Loucy (cell line): ENCODE measurements at regions not wholly inside any gene's neighbourhood (a gene's known extent, or its start where the extent isn't known, plus 50 kb on each side); places are given as distances from the start of the nearest gene placed in this dataset.

Experiments
- H2AFZ ChIP-seq: fragments of 200-600 bp; sonication (generic); 2 replicates; pipeline ENCODE4 v1.6.0; 2016; ENCODE audit warnings: antibody characterized with exemption, mild to moderate bottlenecking, low read length, moderate library complexity
- H3F3A ChIP-seq: fragments of 200-600 bp; 2 replicates; pipeline ENCODE4 v1.6.0; 2016; ENCODE audit warnings: antibody characterized with exemption, low read depth, mild to moderate bottlenecking
- H3K27me3 ChIP-seq: fragments of 200-600 bp; sonication (generic); 2 replicates; pipeline ENCODE4 v1.6.1; 2014; ENCODE audit warnings: low read length, mild to moderate bottlenecking; ENCODE audit not compliant: insufficient read depth, poor library complexity, severe bottlenecking
- H3K36me3 ChIP-seq: fragments of 200-600 bp; sonication (generic); 2 replicates; pipeline ENCODE4 v1.6.1; 2016; ENCODE audit warnings: low read length; ENCODE audit not compliant: insufficient read depth
- H3K4me1 ChIP-seq: fragments of 200-600 bp; sonication (generic); 2 replicates; pipeline ENCODE4 v1.5.1; 2014; ENCODE audit warnings: low read length, mild to moderate bottlenecking; ENCODE audit not compliant: insufficient read depth, poor library complexity, severe bottlenecking
- H3K4me2 ChIP-seq: fragments of 200-600 bp; sonication (generic); 2 replicates; pipeline ENCODE4 v1.6.0; 2014; ENCODE audit warnings: antibody characterized with exemption, low read length, low read depth, mild to moderate bottlenecking; ENCODE audit not compliant: poor library complexity, severe bottlenecking
- H3K4me3 ChIP-seq: fragments of 200-600 bp; sonication (generic); 2 replicates; pipeline ENCODE4 v1.5.1; 2014; ENCODE audit warnings: low read length, mild to moderate bottlenecking, mixed read lengths; ENCODE audit not compliant: poor library complexity, severe bottlenecking
- H3K79me2 ChIP-seq: fragments of 200-600 bp; sonication (generic); 2 replicates; pipeline ENCODE4 v1.6.1; 2014; ENCODE audit warnings: low read length; ENCODE audit not compliant: insufficient read depth
- H3K9ac ChIP-seq: fragments of 200-600 bp; sonication (generic); 2 replicates; pipeline ENCODE4 v1.6.0; 2014; ENCODE audit warnings: mild to moderate bottlenecking, low read depth, low read length, moderate library complexity; ENCODE audit not compliant: poor library complexity, severe bottlenecking
- H3K9me2 ChIP-seq: fragments of 200-600 bp; sonication (generic); replicated peaks from 2 replicates; pipeline ENCODE4 v1.6.1; 2016; ENCODE audit warnings: low read depth, low read length, mixed read lengths
- H3K9me3 ChIP-seq: fragments of 200-600 bp; sonication (generic); 2 replicates; pipeline ENCODE4 v1.6.1; 2014; ENCODE audit warnings: mild to moderate bottlenecking, antibody characterized with exemption, low read length, low read depth; ENCODE audit not compliant: insufficient read depth
- H4K20me1 ChIP-seq: fragments of 200-600 bp; sonication (generic); 2 replicates; pipeline ENCODE4 v1.6.0; 2014; ENCODE audit warnings: antibody characterized with exemption, low read length, mild to moderate bottlenecking; ENCODE audit not compliant: insufficient read depth, poor library complexity, severe bottlenecking
- EZH2phosphoT487 ChIP-seq: fragments of 200-600 bp; IDR thresholded peaks from 2 replicates; pipeline ENCODE4 v1.6.1; 2018; ENCODE audit warnings: antibody characterized with exemption, mild to moderate bottlenecking, moderate library complexity, borderline replicate concordance
- TF ChIP-seq, protein P1 (sequence below): fragments of 200-600 bp; sonication (generic); conservative IDR thresholded peaks from 2 replicates; pipeline ENCODE4 v1.5.1; 2014; ENCODE audit warnings: mild to moderate bottlenecking, antibody characterized with exemption, low read length

DNA sequence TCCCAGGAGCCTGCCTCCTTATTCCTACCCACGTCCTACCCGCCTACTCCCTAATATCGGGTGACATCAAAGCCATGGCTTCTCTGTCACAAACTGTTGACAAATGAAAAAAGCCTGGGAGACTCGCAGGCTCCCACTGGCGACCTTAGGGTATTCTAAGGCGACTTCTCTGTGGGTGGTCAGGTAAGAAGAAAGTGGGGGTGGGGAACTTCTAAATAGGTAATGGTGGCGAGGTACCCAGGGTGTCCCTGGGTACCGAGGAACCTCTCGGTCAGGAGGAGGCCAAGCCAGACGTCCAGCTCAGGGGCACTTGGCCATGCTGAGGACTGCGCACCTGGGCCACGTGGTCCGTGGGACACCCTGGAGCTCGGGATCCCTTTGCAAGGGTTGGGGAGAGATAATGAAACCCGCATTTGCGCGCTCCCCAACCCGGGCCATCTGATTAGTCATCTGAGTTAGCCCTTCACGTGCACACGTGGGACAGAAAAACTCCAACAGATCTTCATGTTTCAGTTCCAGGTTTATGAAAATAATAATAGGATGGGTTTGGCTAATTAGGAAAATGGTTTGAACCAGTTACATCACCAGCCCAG lies 78.2 kb downstream of the NR2F2 start:
- H2AFZ ChIP-seq: no peak overlapping the region
- H3K9me2 ChIP-seq: no peaks in the 10 kb centered on the region

DNA sequence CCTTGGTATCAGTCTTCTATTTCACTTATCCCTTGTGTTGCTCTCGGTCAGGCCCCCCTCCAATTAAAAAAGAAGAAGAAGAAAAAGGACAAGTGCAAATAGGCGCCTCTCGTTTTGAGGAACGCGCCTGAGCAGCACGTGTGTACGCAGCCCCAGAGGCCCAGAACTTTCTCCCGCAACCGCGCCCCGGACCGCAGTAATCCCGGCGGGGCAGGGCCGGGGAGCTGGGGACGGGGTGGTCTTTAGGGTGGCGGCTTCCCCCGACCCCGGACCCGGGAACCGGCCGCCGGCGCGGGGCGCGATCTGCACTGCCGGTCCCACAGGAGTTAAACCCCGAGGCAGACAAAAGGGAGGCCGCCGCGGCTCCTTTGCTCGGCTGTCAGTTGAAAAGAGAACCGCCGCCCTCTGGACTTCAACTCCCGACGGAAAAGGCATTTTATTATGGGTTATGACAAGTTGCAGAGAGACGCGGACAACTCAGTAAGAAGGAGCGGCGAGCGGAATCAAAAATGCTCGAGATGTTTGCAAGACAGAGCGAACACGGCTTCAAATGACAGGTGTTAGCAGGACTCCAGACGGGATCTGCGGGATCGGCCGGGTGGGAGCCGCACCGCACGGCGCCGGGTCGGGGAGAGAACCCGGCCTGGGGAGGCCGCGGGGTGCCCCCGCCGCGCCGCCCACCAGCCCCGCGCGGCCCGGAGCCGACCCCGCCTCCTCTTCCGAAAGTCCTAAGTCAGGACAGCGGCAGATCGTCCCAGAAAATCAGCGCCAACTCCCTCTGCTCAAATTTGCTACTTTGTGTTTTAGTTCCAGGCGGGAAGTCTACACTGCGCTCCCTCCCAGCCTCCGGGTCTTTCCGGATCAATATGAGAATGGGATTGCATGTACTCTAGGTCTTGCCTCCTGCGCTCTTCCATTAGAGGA lies 79.0 kb downstream of the NR2F2 start:
- Histone ChIP-seq H2AFZ (no peak overlapping the region), H3K9me2 (no peaks in the 10 kb centered on the region)

More for the DNA sequence above, 78.2 kb downstream of the NR2F2 start:
- Histone ChIP-seq H3K27me3 (no peaks in the 10 kb centered on the region), H3K4me1 (no peaks in the 10 kb centered on the region), H3K4me3 (no peak overlapping the region), H3K4me2 (no peak overlapping the region), H3K36me3 (no peaks in the 10 kb centered on the region), H3K9me3 (no peaks in the 10 kb centered on the region), H3F3A (no peaks in the 10 kb centered on the region), H3K9ac (no peak overlapping the region), H4K20me1 (no peaks in the 10 kb centered on the region), H3K79me2 (no peaks in the 10 kb centered on the region)
- TF ChIP-seq, protein P1, sequence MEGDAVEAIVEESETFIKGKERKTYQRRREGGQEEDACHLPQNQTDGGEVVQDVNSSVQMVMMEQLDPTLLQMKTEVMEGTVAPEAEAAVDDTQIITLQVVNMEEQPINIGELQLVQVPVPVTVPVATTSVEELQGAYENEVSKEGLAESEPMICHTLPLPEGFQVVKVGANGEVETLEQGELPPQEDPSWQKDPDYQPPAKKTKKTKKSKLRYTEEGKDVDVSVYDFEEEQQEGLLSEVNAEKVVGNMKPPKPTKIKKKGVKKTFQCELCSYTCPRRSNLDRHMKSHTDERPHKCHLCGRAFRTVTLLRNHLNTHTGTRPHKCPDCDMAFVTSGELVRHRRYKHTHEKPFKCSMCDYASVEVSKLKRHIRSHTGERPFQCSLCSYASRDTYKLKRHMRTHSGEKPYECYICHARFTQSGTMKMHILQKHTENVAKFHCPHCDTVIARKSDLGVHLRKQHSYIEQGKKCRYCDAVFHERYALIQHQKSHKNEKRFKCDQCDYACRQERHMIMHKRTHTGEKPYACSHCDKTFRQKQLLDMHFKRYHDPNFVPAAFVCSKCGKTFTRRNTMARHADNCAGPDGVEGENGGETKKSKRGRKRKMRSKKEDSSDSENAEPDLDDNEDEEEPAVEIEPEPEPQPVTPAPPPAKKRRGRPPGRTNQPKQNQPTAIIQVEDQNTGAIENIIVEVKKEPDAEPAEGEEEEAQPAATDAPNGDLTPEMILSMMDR: no peak
- TF ChIP-seq EZH2phosphoT487: no peak

DNA sequence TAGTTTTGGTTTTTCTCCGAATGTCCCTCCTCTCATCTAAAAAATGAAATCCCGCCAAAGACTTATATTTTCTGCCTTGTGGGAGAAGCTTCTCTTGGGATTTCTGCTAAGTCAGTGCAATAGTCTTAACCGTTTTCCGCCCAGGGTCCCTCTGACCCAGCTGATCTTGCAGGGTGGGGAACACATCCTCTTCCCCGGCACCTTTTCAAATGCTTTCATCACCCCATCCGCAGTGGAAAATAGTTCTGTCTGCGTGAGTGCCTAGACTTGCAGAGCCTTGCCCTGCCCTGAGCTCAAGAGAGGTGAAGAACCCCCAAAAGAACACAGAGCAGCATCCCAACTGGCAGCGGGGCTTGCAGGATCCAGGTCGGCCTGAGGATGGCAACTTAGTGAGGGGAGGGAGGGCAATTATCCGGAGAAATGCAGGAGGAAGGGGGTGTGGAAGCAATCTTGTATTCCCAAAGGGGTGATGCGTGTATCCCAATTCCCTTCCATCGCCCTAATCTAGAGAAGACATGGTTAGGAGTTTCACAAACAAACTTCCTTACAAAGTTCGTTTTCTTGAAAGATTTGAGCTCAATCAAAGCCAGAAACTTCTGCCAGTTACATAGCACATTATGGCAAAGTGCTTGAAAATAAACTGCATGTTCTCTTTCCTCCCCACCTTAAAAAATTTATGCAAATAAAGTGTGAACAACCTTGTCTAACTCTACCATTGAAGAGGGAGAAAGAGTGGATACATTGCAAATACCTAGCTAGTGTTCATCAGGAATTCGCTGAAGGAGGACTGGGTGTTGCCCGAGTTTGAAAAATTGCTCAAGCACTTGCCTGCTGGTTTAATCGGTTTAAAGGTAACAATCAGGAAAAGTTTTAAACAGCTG lies 79.9 kb downstream of the NR2F2 start:
- Histone ChIP-seq H4K20me1 (no peaks in the 10 kb centered on the region), H3K27me3 (no peaks in the 10 kb centered on the region), H3K4me3 (no peak overlapping the region), H3K4me1 (no peaks in the 10 kb centered on the region), H3K9me2 (no peaks in the 10 kb centered on the region), H3K79me2 (no peaks in the 10 kb centered on the region), H2AFZ (no peak overlapping the region), H3K4me2 (no peak overlapping the region), H3K9ac (no peak overlapping the region), H3F3A (no peaks in the 10 kb centered on the region), H3K36me3 (no peaks in the 10 kb centered on the region), H3K9me3 (no peaks in the 10 kb centered on the region)
- TF ChIP-seq, protein P1: no peak
- TF ChIP-seq EZH2phosphoT487: no peak

More for the DNA sequence above, 79.0 kb downstream of the NR2F2 start:
- Histone ChIP-seq H3K9me3 (no peaks in the 10 kb centered on the region), H3K4me3 (no peak overlapping the region), H3K4me1 (no peaks in the 10 kb centered on the region), H3F3A (no peaks in the 10 kb centered on the region), H3K36me3 (no peaks in the 10 kb centered on the region), H4K20me1 (no peaks in the 10 kb centered on the region), H3K27me3 (no peaks in the 10 kb centered on the region), H3K79me2 (no peaks in the 10 kb centered on the region), H3K4me2 (no peak overlapping the region), H3K9ac (no peak overlapping the region)
- TF ChIP-seq EZH2phosphoT487: no peak
- TF ChIP-seq, protein P1: no peak
